Activated CD8-positive, alpha-beta T cell treated with anti-CD3 and anti-CD28 coated beads for 36 hours (primary cell): ENCODE measurements at regions not wholly inside any gene's neighbourhood (a gene's known extent, or its start where the extent isn't known, plus 50 kb on each side); places are given as distances from the start of the nearest gene placed in this dataset.
A peak's percentile ranks its signal among the peaks of the same experiment; 100 is the strongest.
"Not testable (repeated sequence)": the region's sequence is repeated elsewhere in the genome, so short reads cannot be mapped to it uniquely, and the experiment has no call there.

Source experiments
- ATAC-seq: fragments of 200-7000 bp; cut with Tn5 transposase; one replicate; pipeline ENCODE4 v1.10.0; 2021; ENCODE audit warnings: mild to moderate bottlenecking, moderate library complexity
- CTCF ChIA-PET: fragments of 350-600 bp; sonication (Branson Sonifier 250); formaldehyde crosslinking; loops from one replicate; lab custom pipeline; 2021; ENCODE audit warnings: antibody characterized with exemption; lab: Charles Lee
- POLR2A ChIA-PET: fragments of 350-600 bp; sonication (Branson Sonifier 250); formaldehyde crosslinking; loops from one replicate; lab custom pipeline; 2021; ENCODE audit warnings: antibody characterized with exemption; lab: Charles Lee
- DNase-seq: peaks from one replicate; pipeline ENCODE4 v3.0.0-alpha.2; 2020
- H3K27ac Mint-ChIP-seq: one replicate; pipeline ENCODE4 v1.8.0; 2021; ENCODE audit warnings: mild to moderate bottlenecking, mixed read lengths
- H3K27me3 Mint-ChIP-seq: one replicate; pipeline ENCODE4 v1.8.0; 2021; ENCODE audit warnings: mixed read lengths
- H3K36me3 Mint-ChIP-seq: one replicate; pipeline ENCODE4 v1.8.0; 2021; ENCODE audit warnings: low read depth, mixed read lengths
- H3K4me1 Mint-ChIP-seq: one replicate; pipeline ENCODE4 v1.8.0; 2021; ENCODE audit warnings: low read depth, mixed read lengths
- H3K4me3 Mint-ChIP-seq: one replicate; pipeline ENCODE4 v1.8.0; 2021; ENCODE audit warnings: mild to moderate bottlenecking, moderate library complexity, mixed read lengths
- H3K9me3 Mint-ChIP-seq: one replicate; pipeline ENCODE4 v1.8.0; 2021; ENCODE audit warnings: mixed read lengths
- intact Hi-C: fragments of 100-400 bp; cut with micrococcal nuclease; formaldehyde crosslinking; loops from one replicate; pipeline ENCODE4 v1.10.0; 2022
- TF ChIP-seq, protein P1 (sequence below): fragments of 200-600 bp; IDR thresholded peaks from one replicate; pipeline ENCODE4 v1.8.0; 2022; ENCODE audit warnings: antibody characterized with exemption, mild to moderate bottlenecking

DNA sequence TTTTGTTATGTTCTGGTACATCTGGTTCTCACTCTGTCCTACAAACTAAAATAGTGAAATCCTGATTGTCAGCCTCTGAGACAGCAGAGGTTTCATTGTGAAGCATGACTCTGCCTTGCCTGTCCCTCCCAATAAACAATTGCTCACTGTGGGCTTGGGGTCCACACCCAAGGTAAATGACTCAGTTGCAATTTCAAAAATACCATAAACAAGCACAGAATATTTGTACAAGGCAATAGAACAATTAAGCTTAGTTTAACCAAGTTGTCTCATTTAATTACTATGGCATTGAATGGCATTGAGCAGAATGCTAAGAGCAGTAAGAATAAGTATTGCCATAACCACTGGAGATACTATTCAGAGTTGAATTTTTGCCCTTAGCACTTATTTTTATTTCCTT is 353.6 kb downstream of the SPRY2 start:
- H3K4me3 Mint-ChIP-seq: no peak overlapping the region

GRCh38 chr13:79986890-79987289 is 354.0 kb downstream of the SPRY2 start:
- POLR2A ChIA-PET: no interaction called here
- H3K27me3 Mint-ChIP-seq: peaks cover 1% of the 10 kb centered on the region
- TF ChIP-seq, protein P1, sequence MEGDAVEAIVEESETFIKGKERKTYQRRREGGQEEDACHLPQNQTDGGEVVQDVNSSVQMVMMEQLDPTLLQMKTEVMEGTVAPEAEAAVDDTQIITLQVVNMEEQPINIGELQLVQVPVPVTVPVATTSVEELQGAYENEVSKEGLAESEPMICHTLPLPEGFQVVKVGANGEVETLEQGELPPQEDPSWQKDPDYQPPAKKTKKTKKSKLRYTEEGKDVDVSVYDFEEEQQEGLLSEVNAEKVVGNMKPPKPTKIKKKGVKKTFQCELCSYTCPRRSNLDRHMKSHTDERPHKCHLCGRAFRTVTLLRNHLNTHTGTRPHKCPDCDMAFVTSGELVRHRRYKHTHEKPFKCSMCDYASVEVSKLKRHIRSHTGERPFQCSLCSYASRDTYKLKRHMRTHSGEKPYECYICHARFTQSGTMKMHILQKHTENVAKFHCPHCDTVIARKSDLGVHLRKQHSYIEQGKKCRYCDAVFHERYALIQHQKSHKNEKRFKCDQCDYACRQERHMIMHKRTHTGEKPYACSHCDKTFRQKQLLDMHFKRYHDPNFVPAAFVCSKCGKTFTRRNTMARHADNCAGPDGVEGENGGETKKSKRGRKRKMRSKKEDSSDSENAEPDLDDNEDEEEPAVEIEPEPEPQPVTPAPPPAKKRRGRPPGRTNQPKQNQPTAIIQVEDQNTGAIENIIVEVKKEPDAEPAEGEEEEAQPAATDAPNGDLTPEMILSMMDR: no peak
- peaks cover 5% of the 10 kb centered on the region for H3K9me3 Mint-ChIP-seq
- H3K4me1 Mint-ChIP-seq: no peaks in the 10 kb centered on the region
- DNase-seq (no peak), ATAC-seq (no peak)
- intact Hi-C loops: no loop called here
- CTCF ChIA-PET: no interaction called here
- no peaks in the 10 kb centered on the region for H3K36me3 Mint-ChIP-seq
- no peak overlapping the region for H3K27ac Mint-ChIP-seq
- H3K4me3 Mint-ChIP-seq: no peak overlapping the region

More for the DNA sequence above, 353.6 kb downstream of the SPRY2 start:
- H3K27ac Mint-ChIP-seq: no peak overlapping the region
- POLR2A ChIA-PET: no interaction called here
- CTCF ChIA-PET: no interaction called here
- peaks cover 1% of the 10 kb centered on the region for H3K9me3 Mint-ChIP-seq
- H3K27me3 Mint-ChIP-seq: peaks cover 3% of the 10 kb centered on the region
- DNase-seq: no peak
- no peak for ATAC-seq
- TF ChIP-seq, protein P1: no peak
- intact Hi-C loops: no loop called here
- no peaks in the 10 kb centered on the region for H3K36me3 Mint-ChIP-seq
- no peaks in the 10 kb centered on the region for H3K4me1 Mint-ChIP-seq

DNA sequence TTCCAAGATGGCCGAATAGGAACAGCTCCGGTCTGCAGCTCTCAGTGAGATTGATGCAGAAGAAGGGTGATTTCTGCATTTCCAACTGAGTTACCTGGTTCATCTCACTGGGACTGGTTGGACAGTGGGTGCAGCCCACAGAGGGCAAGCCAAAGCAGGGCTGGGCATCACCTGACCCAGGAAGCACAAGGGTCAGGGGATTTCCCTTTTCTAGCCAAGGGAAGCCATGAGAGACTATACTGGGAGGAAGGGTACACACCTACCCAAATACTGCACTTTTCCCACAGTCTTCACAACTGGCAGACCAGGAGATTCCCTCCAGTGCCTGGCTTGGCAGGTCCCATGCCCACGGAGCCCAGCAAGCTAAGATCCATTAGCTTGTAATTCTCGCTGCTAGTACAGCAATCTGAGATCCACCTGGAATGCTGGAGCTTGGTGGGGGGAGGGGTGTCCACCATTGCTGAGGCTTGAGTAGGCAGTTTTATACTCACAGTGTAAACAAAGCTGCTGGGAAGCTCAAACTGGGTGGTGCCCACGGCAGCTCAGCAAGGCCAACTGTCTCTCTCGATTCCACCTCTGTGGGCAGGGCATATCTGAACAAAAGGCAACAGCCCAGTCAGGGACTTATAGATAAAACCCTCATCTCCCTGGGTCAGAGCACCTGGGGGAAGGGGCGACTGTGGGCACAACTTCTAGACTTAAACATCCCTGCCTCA is 365.8 kb downstream of the SPRY2 start:
- H3K4me3 Mint-ChIP-seq, intact Hi-C loops, H3K27me3 Mint-ChIP-seq, ATAC-seq, H3K9me3 Mint-ChIP-seq, CTCF ChIA-PET, DNase-seq, H3K27ac Mint-ChIP-seq, H3K4me1 Mint-ChIP-seq, POLR2A ChIA-PET, H3K36me3 Mint-ChIP-seq: not testable (repeated sequence)

DNA sequence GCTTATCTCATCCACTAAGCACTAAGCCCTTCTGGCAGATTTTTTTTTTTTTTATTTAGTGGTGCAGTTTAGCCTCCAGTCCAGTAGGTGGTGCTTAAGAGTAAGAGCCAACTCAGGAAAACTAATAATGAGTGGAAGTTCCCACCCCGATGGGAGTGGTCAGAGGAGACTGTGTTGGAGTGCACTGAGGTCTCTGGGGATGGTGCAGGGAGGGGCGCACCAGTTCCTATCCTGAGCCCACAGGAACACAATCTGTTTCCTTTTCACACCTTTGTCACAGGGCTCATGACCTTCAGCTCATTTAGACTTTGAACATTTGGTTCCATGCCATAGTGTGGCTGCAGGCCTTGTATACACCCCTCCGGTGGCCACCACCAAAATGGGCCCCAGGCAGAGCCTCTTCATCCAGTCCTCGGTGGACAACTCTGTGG is 367.4 kb downstream of the SPRY2 start:
- POLR2A ChIA-PET: no interaction called here
- intact Hi-C loops: no loop called here
- Mint-ChIP-seq H3K27me3 (peaks cover 1% of the 10 kb centered on the region), H3K4me3 (no peak overlapping the region), H3K4me1 (no peaks in the 10 kb centered on the region), H3K36me3 (no peaks in the 10 kb centered on the region), H3K9me3 (peaks cover 4% of the 10 kb centered on the region), H3K27ac (no peak overlapping the region)
- DNase-seq: no peak
- TF ChIP-seq, protein P1: peak; percentile 60
- no peak for ATAC-seq
- CTCF ChIA-PET: interaction anchor here (0.8 to 1.4 kb wide), 4 partner anchors 12 to 369 kb away, joined by 3 read pairs; no protein-coding TSS in a partner anchor

DNA sequence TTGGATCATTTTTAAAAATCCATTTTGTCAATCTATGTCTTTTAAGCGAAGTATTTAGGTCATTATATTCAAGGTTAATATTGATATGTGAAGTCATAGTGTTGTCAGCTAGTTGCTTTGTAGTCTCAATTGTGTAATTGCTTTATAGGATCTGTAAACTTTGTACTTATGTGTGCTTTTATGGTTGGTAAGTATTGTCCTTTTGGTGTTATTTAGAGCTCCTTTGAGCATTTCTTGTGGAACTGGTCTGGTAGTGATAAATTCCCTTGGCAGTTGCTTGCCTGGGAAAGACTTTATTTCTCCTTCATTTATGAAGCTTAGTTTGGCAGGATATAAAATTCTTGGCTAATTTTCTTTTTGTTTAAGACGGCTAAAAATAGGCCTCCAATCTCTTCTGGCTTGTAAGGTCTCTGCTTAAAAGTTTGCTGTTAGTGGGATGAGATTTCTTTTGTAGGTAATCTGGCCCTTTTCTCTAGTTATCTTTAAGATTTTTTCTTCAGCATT is 368.8 kb downstream of the SPRY2 start:
- TF ChIP-seq, protein P1: no peak
- H3K36me3 Mint-ChIP-seq: no peaks in the 10 kb centered on the region
- H3K4me3 Mint-ChIP-seq: no peak overlapping the region
- ChIA-PET CTCF (interaction anchor here (0.8 to 1.4 kb wide), 3 partner anchors 43 to 890 kb away, joined by 3 read pairs; no protein-coding TSS in a partner anchor), POLR2A (no interaction called here)
- no peak for ATAC-seq
- no peaks in the 10 kb centered on the region for H3K4me1 Mint-ChIP-seq
- DNase-seq: no peak
- peaks cover 2% of the 10 kb centered on the region for H3K9me3 Mint-ChIP-seq
- H3K27me3 Mint-ChIP-seq: peaks cover 1% of the 10 kb centered on the region
- intact Hi-C loops: no loop called here
- no peak overlapping the region for H3K27ac Mint-ChIP-seq
